Suppressor macrophage (primary cell): ENCODE measurements at regions not wholly inside any gene's neighbourhood (a gene's known extent, or its start where the extent isn't known, plus 50 kb on each side); places are given as distances from the start of the nearest gene placed in this dataset.
"Not testable (repeated sequence)": the region's sequence is repeated elsewhere in the genome, so short reads cannot be mapped to it uniquely, and the experiment has no call there.

Source experiments
- DNase-seq, 4 experiments: peaks; one replicate each; pipeline ENCODE4 v3.0.0-alpha.2; 2020 to 2022

DNA sequence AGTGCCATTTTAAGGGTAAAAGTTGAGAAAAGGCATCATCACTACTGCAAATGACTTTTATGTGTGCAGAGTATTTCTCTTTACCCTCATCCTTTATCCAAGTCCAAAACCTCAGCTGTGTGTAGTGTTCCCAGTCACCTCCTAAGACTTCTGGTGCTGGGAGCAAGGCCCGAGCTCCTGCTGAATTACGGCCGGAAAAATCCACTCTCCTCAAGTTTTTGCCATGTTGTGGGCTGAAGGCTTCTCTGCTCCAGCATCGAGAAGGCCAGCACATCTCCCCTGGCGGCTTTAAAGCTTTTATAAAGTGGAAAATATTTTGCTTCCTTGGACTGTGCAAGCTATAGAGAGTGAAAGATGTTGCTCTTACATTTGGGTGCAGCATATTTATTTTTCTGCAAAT is 153.2 kb upstream of the THBS2 start:
- DNase-seq, result no peak

DNA sequence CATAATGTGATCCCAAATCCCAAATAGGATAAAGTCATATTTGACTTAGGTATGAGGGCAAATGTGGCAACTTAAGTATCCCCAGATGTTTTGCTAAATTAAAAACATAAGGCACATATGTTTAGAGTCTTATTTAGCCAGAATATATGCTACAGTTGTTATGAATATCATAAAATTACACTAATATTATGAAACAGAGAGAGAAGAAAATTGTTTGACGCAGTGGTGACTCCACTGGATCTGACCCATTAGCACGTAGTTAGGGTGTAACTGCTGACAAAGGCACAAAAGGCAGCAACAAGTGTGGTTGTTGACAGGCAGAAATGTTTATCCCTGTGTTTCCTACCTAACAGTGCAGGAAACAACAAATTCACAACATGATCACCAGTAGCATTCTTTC is 152.4 kb upstream of the THBS2 start:
- no peak for DNase-seq

DNA sequence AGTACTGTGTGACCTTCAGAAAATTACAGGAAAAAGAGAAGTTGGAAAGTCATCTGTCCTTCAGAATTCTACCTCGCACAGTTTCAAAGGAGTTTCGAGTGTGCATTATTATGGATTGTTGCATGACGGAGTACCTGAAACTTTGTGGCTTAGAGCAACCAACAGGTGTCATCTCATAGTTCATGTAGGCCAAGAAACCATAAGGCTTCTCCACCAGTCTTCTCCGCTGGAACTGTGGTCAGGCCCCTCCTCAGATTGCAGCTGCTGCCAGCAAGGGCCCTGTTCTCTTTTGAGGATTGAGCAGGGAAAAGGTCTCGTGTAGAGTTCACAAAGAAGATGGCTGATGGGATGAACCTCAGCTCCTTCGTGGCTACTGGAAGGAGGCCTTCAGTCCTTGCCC is 151.2 kb upstream of the THBS2 start:
- no peak for DNase-seq

DNA sequence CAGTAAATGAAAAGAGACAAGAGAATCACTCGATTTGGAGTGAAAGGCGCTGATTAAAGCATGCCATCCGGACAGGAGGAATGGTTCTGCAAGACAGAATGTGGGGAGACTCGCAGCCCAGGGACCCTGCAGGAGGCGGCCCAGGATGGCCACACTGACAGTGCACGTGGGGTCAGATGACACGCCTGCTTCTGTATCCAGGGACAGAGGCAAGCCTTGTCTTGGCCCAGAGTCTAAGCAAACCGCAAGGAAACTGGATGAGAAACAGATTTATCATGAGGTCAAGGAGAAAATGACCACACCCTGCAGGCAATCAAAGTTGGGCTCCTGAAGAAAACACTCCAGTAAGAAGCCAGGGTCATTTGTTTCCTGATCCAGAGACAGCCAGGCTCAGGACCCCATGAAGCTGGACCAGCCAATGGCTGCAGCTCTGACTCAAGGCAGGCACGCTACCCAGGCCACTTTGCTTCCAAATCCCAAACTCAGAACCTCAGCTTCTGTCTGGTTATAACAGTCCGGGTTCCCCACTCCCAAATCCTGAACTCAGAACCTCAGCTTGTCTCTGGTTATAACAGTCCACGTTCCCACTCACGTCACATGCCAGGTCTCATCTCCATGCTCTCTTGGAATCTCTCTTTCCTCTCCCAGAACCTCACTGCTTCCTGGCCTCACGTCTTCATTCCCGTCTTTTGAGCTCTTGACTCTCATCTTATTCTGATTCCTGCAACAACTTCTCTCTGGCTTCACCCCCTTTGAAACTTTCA is 144.9 kb upstream of the THBS2 start:
- no peak for DNase-seq

DNA sequence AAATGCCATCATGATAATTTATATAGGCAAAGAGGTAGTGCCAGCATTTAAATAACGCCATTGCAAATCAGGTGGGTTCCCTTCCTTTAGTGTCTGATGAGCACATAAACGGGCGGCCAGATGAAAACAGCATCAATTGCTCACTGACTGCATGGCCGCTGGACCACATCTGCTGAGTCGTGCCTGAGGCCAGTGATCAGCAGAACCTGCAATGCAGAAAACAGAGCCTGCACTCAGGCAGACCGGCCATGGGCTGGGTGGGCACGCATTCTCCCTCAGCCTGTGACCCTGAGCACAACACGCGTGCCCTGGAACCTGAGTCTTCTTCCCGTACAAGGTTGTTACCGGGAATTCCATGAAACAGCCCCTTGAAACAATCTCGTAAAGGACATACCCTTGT is 144.0 kb upstream of the THBS2 start:
- DNase-seq, result no peak

DNA sequence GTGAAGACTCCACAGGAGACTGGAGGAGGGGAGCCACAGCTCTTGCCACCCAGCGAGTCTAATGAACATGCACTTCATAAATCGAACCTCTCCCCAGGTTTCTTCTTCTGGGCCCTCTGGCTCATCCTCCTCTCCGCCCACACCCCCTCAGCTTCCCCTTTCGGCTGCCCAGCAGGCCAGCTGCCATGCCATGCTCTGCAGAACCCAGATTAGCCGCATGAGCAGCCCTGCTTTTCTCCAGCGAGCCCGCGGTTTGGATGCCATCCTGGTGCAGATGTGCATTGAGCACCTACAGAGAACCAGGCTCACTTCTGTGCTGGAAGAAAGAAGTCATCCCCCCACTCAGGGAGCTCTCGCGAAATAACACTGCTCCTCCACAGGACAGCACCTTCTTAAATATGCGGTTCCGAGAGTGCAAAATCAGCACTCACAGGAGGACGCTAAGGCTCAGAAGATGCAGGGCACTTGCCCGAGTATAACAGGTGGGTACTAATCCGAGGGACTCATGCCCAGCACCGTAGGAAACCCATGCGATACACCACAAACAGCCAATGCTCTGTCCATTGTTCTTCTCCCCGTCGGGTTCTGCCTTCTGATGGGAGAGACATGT is 143.0 kb upstream of the THBS2 start:
- peak in 3 of 4 experiments; percentile 8 to 31 (median 28) for DNase-seq

DNA sequence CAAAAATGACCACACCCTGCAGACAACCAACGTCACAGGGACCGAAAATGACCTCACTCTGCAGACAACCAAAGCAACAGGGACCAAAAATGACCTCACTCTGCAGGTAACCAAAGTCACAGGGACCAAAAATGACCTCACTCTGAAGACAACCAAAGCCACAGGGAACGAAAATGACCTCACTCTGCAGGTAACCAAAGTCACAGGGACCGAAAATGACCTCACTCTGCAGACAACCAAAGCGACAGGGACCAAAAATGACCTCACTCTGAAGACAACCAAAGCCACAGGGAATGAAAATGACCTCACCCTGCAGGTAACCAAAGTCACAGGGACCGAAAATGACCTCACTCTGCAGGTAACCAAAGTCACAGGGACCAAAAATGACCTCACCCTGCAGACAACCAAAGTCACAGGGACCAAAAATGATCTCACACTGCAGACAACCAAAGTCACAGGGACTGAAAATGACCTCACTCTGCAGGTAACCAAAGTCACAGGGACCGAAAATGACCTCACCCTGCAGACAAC is 142.4 kb upstream of the THBS2 start:
- not testable (repeated sequence) for DNase-seq

DNA sequence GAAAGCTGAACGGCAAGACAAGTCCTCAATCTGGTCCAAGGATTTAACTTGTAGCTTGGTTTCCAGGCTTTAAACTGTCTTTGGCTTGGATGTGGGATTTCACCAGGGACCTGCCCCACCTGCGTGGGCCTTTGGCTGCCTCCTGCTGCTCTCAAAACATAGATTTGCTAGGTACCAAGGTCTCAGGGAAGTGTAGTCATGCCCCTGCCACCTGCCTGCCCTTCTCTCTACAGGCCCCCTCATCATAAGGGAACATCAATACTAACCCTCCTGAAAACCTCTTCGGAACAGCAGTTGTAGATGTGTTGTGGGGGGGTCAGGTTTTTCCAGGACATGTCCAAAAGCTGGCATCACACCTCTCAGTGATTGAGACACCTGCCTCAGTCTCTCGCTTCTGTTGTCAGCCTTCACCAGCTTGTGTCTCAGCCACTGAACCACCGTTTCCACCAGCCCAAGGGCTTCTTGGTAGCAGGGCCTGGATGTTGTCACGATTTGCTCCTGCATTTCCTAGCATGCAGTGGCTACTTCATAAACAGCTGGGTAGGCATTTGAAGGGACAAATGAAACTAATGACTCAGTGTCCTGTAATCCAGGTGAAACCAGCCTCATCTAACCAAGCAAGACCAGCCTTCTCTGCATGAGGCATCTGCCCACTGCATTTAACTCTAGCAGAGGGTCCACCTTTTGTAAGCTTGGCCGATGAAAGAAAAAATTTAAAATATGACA is 141.6 kb upstream of the THBS2 start:
- DNase-seq, result no peak

DNA sequence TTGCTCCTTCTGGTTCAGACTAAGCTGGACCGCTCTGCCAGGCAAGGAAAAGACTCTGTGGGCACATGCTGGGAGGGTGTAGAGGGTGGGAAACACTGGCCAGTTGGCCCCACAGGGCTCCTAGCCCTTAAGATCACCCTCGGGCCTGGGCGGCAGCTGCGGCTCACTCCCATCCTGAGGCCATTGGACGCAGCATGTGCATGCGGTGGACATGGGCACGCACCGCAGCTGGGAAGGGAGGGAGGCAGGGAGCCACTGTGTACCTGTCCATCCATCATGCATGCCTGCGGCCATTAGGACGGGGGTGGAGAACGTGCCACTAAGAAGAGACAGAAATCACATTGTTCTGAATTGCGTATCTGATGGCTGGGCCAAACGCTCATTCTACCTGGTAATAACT is 140.1 kb upstream of the THBS2 start:
- no peak for DNase-seq

DNA sequence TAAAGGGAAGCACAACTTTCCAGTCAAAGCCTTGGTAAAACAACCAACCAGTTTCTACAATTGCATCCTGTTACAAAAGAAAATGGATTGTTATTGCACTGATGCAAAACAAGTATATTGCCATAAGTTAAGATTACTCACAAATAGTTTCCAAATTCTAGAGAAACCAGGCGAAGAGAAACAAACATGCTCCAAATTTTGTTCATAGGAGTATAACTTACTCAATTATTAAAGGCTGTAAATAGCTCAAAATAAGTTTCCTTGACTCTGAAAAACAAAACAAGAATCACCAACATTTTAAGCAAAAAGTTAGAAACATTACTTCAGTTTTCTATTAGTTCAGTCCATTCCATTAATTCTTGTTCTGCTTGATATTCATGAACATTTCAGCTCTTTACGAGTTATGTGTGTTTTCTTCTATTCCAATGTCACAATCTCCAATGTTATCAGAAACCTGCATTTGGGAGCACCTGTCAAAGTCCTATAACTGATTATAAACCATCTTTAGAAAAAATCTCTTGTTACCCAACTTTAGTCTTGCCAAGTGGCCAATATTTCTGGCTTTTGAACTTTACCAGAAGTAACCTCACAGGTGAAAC is 137.9 kb upstream of the THBS2 start:
- no peak for DNase-seq

DNA sequence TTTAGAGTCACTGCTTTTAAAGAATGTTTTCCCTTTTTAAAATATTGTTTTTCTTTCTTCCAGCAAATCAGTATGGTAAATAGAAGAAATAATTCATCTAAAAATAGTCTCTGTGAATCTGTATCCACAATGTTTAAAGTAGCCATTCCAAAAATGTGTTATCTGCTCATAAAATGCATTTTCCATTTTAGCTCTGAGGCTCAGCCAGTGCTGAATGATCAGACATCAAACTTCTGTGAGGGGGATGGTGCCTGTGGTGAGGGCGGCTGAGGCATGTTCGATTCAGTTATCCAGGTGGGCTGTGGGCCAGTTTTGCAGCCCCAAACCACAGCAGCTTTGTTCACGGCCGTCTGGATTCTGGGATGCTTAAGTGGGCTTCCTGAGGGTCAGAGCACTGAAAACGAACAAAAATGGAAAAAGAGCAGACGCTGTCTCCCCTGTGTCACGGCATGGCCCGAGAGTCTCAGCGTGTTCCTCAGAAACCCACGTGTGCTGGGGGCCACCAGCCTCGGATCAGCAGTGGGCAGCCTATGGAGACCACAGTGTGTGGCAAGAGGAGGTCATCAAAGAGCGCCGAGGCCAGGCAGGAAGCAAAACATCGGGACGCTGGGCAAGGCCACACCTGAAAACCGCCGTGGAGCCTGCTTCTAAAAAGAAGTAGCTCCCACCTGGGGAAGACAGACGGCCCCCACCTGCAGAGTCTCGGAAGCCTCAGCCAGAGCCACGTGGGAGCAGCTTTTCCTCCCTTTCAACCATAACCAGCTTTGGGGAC is 134.9 kb upstream of the THBS2 start:
- DNase-seq, result no peak

DNA sequence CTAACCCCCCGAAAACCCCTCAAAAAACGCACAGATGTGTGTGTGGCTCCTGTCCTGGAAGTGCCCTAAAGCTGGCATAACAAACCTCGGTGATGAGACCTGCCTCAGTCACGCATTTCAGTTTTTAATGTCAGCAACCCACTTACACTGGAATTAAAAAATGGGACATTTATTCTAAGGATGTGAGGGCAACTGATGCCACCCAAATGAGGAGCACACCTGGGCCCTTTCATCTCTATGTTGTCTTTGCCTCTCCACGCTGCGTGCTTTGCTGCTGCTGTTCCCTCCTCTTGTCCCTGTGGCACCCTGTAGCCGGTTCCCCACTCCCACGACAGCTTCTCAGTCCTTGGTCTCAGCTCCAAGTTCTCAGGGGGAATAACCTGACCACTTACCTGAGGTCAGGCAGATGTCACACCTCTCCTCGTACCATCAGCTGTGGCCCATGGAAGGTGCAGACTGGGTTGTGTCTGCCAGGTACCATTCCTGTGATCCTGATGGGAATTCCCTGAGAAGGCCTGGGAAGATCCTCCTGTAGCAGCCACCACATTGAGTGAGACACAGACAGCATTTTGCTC is 134.2 kb upstream of the THBS2 start:
- DNase-seq, result no peak

DNA sequence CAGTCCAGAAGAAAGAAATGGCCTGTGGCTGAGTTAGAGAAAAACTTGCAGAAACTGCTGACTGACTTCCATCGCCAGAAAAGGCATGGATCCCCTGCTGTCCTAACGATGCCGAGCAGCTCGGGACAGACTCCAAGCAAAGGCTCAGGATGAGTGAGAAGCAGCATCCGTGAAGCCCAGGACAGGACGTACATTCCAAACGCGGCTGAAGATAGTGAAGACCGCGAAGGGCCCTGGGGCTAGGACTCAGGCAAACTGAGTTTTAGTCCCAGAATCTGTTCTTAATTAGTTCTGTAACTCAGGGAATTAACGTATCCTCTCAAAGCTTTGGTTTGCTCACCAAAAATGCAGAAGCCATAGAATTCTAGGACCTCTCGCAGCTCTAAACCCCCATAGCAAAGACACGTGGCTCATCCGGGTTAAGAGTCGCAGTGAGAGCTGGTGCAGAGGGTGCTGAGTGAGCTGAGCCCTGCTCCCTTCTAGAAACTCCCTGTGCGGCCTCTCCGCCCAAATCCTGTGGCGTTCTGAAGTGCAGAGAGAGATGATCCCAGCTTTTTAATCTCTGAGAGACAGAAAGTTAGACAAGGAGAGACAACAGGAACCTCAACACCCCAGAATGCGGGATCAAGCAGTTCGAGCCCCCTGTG is 132.9 kb upstream of the THBS2 start:
- DNase-seq, result no peak

DNA sequence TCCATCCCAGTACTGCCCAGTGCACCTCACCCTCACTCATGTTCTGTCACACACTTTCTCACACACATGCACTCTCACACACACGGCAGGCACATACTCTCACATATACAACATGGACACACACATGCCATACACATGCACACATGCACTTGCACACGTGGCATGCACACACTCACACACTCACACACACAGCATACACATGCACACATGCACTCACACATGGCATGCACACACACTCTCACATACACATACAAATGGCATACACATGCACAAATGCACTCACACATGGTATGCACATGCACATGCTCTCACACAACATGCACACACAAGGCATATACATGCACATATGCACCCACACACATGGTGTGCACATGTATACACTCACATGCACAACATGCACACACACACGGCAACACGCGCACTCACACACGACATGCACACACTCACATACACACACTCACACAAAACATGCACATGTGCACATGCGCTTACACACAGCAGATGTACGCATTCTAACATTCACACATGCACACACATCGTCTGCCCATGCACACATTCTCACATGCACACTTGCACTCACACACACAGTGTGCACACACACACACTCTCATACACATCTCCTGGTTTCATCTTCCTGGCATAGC is 131.7 kb upstream of the THBS2 start:
- DNase-seq, result no peak

DNA sequence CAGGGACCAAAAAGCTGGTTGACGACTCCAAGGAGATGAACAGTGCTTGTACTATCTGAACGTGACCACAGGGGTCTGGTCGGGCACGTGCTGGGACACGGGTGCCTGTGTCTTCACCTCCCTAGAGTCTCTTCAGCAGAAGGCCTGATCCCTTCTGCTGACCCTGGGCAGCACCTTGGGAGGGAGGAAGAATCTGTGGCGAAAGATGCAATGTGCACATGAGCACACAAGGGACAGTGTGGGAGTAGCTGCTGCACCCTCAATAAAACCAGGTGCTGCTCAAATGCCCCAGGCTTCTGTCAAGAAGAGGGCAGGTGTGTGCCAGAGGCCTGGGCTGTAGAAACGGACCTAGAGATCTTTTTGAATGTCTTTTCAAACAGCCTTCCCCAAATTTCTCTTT is 130.6 kb upstream of the THBS2 start:
- no peak for DNase-seq

DNA sequence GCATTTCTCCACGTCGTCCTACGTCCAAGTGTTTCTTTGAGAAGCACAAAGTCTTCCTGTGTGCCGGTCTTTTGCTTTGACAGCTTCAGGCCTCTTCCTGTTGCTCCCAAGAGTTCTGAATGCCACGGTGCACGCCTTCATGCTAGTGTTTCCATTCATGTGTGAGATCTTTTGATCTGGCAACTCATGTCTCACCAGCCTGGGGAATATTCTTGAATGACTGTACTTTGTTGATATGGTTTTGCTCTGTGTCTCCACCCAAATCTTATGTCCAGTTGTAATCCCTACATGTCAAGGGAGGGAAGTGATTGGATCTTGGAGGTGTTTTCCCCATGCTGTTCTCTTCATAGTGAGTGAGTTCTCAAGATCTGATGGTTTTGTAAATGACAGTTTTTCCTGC is 129.6 kb upstream of the THBS2 start:
- no peak for DNase-seq

DNA sequence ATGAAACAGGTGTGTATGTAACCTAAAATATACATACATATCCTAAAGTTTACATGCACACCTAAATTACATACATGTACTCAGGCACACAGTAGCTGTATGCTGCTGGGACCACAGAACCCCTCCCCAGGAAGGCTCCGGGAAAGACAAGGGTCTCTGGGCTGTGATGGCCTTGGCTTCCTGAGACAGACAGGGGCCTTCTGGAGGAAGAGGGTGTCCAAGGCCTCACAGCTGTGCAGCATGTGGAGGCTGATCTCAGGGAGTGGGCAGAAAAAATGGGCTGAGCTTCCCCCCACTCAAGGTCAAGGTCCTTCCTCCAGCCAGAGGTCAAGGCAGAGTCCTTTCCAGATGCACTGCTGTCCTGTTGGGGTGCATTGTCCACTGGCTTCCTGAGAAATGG is 129.1 kb upstream of the THBS2 start:
- no peak for DNase-seq

DNA sequence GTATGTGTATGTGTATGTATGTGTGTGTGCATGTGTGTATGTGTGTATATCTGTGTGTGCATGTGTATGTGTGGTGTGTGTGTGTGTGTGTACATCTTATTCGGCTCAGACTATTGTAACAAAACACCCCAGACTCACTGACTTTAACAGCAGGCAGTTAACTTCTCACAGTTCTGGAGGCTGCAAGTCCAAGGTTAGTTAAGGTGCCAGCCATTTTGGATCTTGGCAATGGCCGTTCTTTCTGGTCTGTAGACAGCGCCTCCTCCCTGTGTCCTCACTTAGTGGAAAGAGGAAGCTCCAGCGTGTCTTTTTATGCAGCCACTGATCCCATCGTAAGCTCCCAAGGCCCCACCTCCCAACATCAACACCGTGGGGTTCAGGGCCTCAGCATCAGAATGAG is 128.3 kb upstream of the THBS2 start:
- no peak for DNase-seq

DNA sequence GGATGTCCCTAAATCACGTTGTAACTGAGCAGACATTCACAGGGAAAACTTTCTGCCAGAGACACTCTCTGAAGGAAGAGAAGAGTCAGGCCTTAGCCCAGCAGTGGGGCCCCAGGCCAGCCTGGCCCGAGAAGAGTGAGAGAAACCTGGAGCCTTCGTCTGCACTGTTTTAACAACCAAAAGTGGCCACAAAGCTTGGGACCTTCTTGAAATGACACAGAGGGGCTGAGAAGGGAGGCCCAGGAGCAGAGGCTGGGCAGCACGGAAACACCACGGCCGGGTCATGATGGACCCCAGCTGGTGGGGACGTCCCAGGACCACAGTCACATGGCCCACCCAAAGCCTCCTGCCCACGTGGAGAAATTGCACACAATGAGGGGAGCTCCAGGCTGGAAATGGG is 126.8 kb upstream of the THBS2 start:
- DNase-seq, result no peak

DNA sequence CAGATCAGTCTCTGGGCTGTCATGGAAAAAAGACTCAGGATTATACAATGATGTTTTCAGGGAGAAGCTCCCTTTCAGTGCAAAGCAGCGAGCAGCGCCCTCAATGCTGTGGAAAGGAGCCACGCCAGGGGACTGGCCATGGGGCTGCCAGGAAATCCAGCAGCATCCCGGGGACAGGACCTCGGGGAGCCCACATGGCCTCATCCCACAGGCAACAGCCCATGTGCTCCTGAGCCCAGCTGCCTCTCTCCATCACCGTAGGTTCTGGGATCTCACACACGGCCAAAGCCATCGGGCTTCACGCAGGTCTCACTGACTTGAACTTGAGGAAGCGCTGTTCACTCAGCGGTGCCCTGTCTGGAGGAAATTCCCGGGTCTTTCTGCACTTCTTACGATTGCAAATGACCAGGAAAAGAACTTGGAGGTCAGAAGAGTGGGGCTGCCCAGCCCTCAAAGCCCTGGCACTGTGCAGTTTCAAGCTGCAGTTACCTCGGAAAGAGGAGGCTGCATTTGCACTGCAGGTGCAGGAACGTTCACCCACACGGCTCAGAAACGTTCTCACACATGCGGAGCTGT is 125.9 kb upstream of the THBS2 start:
- DNase-seq, result no peak
